Keratinocyte (primary cell): ENCODE measurements at regions not wholly inside any gene's neighbourhood (a gene's known extent, or its start where the extent isn't known, plus 50 kb on each side); places are given as distances from the start of the nearest gene placed in this dataset.

Experiments used
- DNase-seq: peaks from one replicate; pipeline ENCODE4 v3.0.0-alpha.2; 2011; ENCODE audit warnings: low read depth, missing footprints, low spot score
- FAIRE-seq: peaks from 2 replicates; lab custom pipeline; 2011; peaks lifted over from hg19 to GRCh38; lab: Jason Lieb, UNC
- H2AFZ ChIP-seq: 2 replicates; pipeline ENCODE4 v1.6.0; 2012; ENCODE audit warnings: low read length, control low read depth, inconsistent platforms; ENCODE audit not compliant: control insufficient read depth
- H3K27ac ChIP-seq: 2 replicates; pipeline ENCODE4 v1.5.1; 2011; ENCODE audit warnings: low read length; ENCODE audit not compliant: control insufficient read depth, insufficient read depth
- H3K27me3 ChIP-seq: 3 replicates; pipeline ENCODE4 v1.6.0; 2011; ENCODE audit warnings: low read length; ENCODE audit not compliant: control insufficient read depth, insufficient read depth; ENCODE audit errors: extremely low read depth
- H3K36me3 ChIP-seq, 2 experiments: 2 replicates in 1 of 2; 3 replicates in 1 of 2; pipeline ENCODE4 v1.5.1; 2011; ENCODE audit warnings: low read length in 2 of 2, mild to moderate bottlenecking in 1 of 2; ENCODE audit not compliant: control insufficient read depth in 2 of 2, insufficient read depth in 2 of 2; ENCODE audit errors: extremely low read depth in 1 of 2
- H3K4me1 ChIP-seq: 3 replicates; pipeline ENCODE4 v1.5.1; 2011; ENCODE audit warnings: low read length; ENCODE audit not compliant: control insufficient read depth, insufficient read depth; ENCODE audit errors: extremely low read depth
- H3K4me2 ChIP-seq: 3 replicates; pipeline ENCODE4 v1.6.0; 2011; ENCODE audit warnings: low read depth, low read length; ENCODE audit not compliant: control insufficient read depth, insufficient read depth; ENCODE audit errors: extremely low read depth
- H3K4me3 ChIP-seq, 3 experiments: fragments of 200-600 bp in 1 of 3; sonication (generic) in 1 of 3; 2 replicates in 2 of 3; 3 replicates in 1 of 3; pipeline ENCODE4 v1.5.1; 2011 to 2016; ENCODE audit warnings: low read length in 3 of 3, mild to moderate bottlenecking in 3 of 3, control low read depth in 2 of 3, inconsistent platforms in 1 of 3, low read depth in 1 of 3, mixed read lengths in 1 of 3, mixed run types in 1 of 3, moderate library complexity in 1 of 3; ENCODE audit not compliant: control insufficient read depth in 2 of 3, insufficient read depth in 2 of 3; ENCODE audit errors: extremely low read depth in 1 of 3
- H3K79me2 ChIP-seq: 2 replicates; pipeline ENCODE4 v1.6.0; 2012; ENCODE audit warnings: low read length; ENCODE audit not compliant: control insufficient read depth, insufficient read depth
- H3K9ac ChIP-seq: 3 replicates; pipeline ENCODE4 v1.6.0; 2011; ENCODE audit warnings: low read length; ENCODE audit not compliant: control insufficient read depth, insufficient read depth; ENCODE audit errors: extremely low read depth
- H3K9me1 ChIP-seq: 3 replicates; pipeline ENCODE4 v1.6.0; 2011; ENCODE audit warnings: low read length; ENCODE audit not compliant: control insufficient read depth, insufficient read depth; ENCODE audit errors: extremely low read depth
- H3K9me3 ChIP-seq: 2 replicates; pipeline ENCODE4 v1.5.1; 2012; ENCODE audit warnings: low read depth, low read length; ENCODE audit not compliant: control insufficient read depth
- H4K20me1 ChIP-seq: 3 replicates; pipeline ENCODE4 v1.6.0; 2011; ENCODE audit warnings: low read length; ENCODE audit not compliant: control insufficient read depth, insufficient read depth; ENCODE audit errors: extremely low read depth
- EZH2 ChIP-seq: IDR thresholded peaks from one replicate; pipeline ENCODE4 v1.6.1; 2012; ENCODE audit warnings: inconsistent platforms, mild to moderate bottlenecking, low read length, moderate library complexity
- dilution Hi-C: fragments of 300-500 bp; cut with MboI; formaldehyde crosslinking; loops from one replicate; pipeline ENCODE4 v1.7.0; 2020; ENCODE audit warnings: low sequenced_read_pairs; ENCODE audit not compliant: extremely low pct_ligation_motif_present
- TF ChIP-seq, protein P1 (sequence below), 3 experiments: IDR thresholded peaks in 1 of 3; conservative IDR thresholded peaks in 1 of 3; optimal IDR thresholded peaks in 1 of 3; 2 replicates in 2 of 3; 3 replicates in 1 of 3; pipeline versions ENCODE3 to v1.5.1; 2011; ENCODE audit warnings: low read length in 3 of 3, mild to moderate bottlenecking in 3 of 3, moderate library complexity in 2 of 3, control low read depth in 1 of 3, inconsistent platforms in 1 of 3; ENCODE audit not compliant: insufficient read depth in 2 of 3; ENCODE audit errors: extremely low read depth in 1 of 3

- dilution Hi-C loops = no loop called here
- H3K27ac ChIP-seq = no peak overlapping the region
- FAIRE-seq (no peak), DNase-seq (no peak)
- no peak overlapping the region for H3K4me3 ChIP-seq
- H3K27me3 ChIP-seq = peaks cover 2% of the 10 kb centered on the region
- H3K4me2 ChIP-seq = no peak overlapping the region
- H3K4me1 ChIP-seq = no peaks in the 10 kb centered on the region
- no peaks in the 10 kb centered on the region for H4K20me1 ChIP-seq
- H3K9ac ChIP-seq = no peak overlapping the region
- H3K36me3 ChIP-seq = no peaks in the 10 kb centered on the region
- no peak overlapping the region for H2AFZ ChIP-seq
- no peaks in the 10 kb centered on the region for H3K79me2 ChIP-seq
- no peaks in the 10 kb centered on the region for H3K9me1 ChIP-seq
- H3K9me3 ChIP-seq = no peaks in the 10 kb centered on the region
- TF ChIP-seq, protein P1, sequence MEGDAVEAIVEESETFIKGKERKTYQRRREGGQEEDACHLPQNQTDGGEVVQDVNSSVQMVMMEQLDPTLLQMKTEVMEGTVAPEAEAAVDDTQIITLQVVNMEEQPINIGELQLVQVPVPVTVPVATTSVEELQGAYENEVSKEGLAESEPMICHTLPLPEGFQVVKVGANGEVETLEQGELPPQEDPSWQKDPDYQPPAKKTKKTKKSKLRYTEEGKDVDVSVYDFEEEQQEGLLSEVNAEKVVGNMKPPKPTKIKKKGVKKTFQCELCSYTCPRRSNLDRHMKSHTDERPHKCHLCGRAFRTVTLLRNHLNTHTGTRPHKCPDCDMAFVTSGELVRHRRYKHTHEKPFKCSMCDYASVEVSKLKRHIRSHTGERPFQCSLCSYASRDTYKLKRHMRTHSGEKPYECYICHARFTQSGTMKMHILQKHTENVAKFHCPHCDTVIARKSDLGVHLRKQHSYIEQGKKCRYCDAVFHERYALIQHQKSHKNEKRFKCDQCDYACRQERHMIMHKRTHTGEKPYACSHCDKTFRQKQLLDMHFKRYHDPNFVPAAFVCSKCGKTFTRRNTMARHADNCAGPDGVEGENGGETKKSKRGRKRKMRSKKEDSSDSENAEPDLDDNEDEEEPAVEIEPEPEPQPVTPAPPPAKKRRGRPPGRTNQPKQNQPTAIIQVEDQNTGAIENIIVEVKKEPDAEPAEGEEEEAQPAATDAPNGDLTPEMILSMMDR (optimal IDR thresholded peaks at IDR 0.05 in 1 of 3, IDR thresholded peaks at IDR 0.05 in 1 of 3, conservative IDR thresholded peaks at IDR 0.05 in 1 of 3; ENCODE audit: extremely low read depth in 1 of 3, insufficient read depth in 2 of 3, low read length in 3 of 3) = no peak
- TF ChIP-seq EZH2 = no peak
Measured at GRCh38 chr3:71851878-71852277, 66.9 kb upstream of the PROK2 start.

GRCh38 chr3:71850654-71851053 is 65.7 kb upstream of the PROK2 start:
- H3K9ac ChIP-seq = no peak overlapping the region
- dilution Hi-C loops = no loop called here
- H3K27me3 ChIP-seq = peaks cover 2% of the 10 kb centered on the region
- H3K9me1 ChIP-seq = no peaks in the 10 kb centered on the region
- no peak overlapping the region for H3K4me3 ChIP-seq
- H3K4me2 ChIP-seq = no peak overlapping the region
- TF ChIP-seq, protein P1 (optimal IDR thresholded peaks at IDR 0.05 in 1 of 3, IDR thresholded peaks at IDR 0.05 in 1 of 3, conservative IDR thresholded peaks at IDR 0.05 in 1 of 3; ENCODE audit: extremely low read depth in 1 of 3, insufficient read depth in 2 of 3, low read length in 3 of 3) = no peak
- no peak for TF ChIP-seq EZH2
- no peaks in the 10 kb centered on the region for H3K36me3 ChIP-seq
- FAIRE-seq = no peak
- no peaks in the 10 kb centered on the region for H4K20me1 ChIP-seq
- H3K4me1 ChIP-seq = no peaks in the 10 kb centered on the region
- no peaks in the 10 kb centered on the region for H3K79me2 ChIP-seq
- no peak overlapping the region for H3K27ac ChIP-seq
- no peaks in the 10 kb centered on the region for H3K9me3 ChIP-seq
- H2AFZ ChIP-seq = no peak overlapping the region
- DNase-seq = no peak
